ENCODE measurements at regions not wholly inside any gene's neighbourhood (a gene's known extent, or its start where the extent isn't known, plus 50 kb on each side); places are given as distances from the start of the nearest gene placed in this dataset.
A peak's percentile ranks its signal among the peaks of the same experiment; 100 is the strongest.

GRCh38 chr10:33039181-33039580 lies 81.2 kb upstream of the ITGB1 start:
- TF ChIP-seq CTCF (conservative IDR thresholded peaks at IDR 0.05; ENCODE audit: low read depth, low read length), result no peak
- no peak for DNase-seq (ENCODE audit: low read depth)
- no peak overlapping the region for H3K4me3 ChIP-seq (ENCODE audit: low read length)

- DNase-seq (ENCODE audit: low read depth), result no peak
- no peak overlapping the region for H3K4me3 ChIP-seq (ENCODE audit: low read length)
- TF ChIP-seq CTCF (conservative IDR thresholded peaks at IDR 0.05; ENCODE audit: low read depth, low read length), result no peak
Measured at GRCh38 chr10:33038672-33039071, 80.6 kb upstream of the ITGB1 start.

GRCh38 chr10:33037726-33038125 lies 79.7 kb upstream of the ITGB1 start:
- no peak for DNase-seq (ENCODE audit: low read depth)
- H3K4me3 ChIP-seq (ENCODE audit: low read length), result no peak overlapping the region
- TF ChIP-seq CTCF (conservative IDR thresholded peaks at IDR 0.05; ENCODE audit: low read depth, low read length), result no peak

GRCh38 chr10:33036670-33037069 lies 78.6 kb upstream of the ITGB1 start:
- no peak for DNase-seq (ENCODE audit: low read depth)
- no peak for TF ChIP-seq CTCF (conservative IDR thresholded peaks at IDR 0.05; ENCODE audit: low read depth, low read length)
- no peak overlapping the region for H3K4me3 ChIP-seq (ENCODE audit: low read length)

- H3K4me3 ChIP-seq (ENCODE audit: low read length), result no peak overlapping the region
- no peak for TF ChIP-seq CTCF (conservative IDR thresholded peaks at IDR 0.05; ENCODE audit: low read depth, low read length)
- DNase-seq (ENCODE audit: low read depth), result no peak
Measured at GRCh38 chr10:33035411-33035810, 77.4 kb upstream of the ITGB1 start.

GRCh38 chr10:33034931-33035330 lies 76.9 kb upstream of the ITGB1 start:
- peak; percentile 57 for DNase-seq (ENCODE audit: low read depth)
- no peak overlapping the region for H3K4me3 ChIP-seq (ENCODE audit: low read length)
- no peak for TF ChIP-seq CTCF (conservative IDR thresholded peaks at IDR 0.05; ENCODE audit: low read depth, low read length)

- H3K4me3 ChIP-seq (ENCODE audit: low read length), result no peak overlapping the region
- DNase-seq (ENCODE audit: low read depth), result peak; percentile 51
- no peak for TF ChIP-seq CTCF (conservative IDR thresholded peaks at IDR 0.05; ENCODE audit: low read depth, low read length)
Measured at GRCh38 chr10:33032654-33033151, 74.7 kb upstream of the ITGB1 start.
